HG03520 (cell line): ENCODE measurements at regions not wholly inside any gene's neighbourhood (a gene's known extent, or its start where the extent isn't known, plus 50 kb on each side); places are given as distances from the start of the nearest gene placed in this dataset.

Experiments
- ATAC-seq: cut with Tn5 transposase; IDR thresholded peaks from one replicate; pipeline ENCODE4 v1.9.1; 2021; ENCODE audit warnings: mild to moderate bottlenecking, moderate library complexity; ENCODE audit not compliant: unreplicated experiment

GRCh38 chr5:62001640-62002039, 304.4 kb upstream of the KIF2A start:
- no peak for ATAC-seq

- ATAC-seq, result no peak
Observed at GRCh38 chr5:62002436-62002835, 303.6 kb upstream of the KIF2A start.

- no peak for ATAC-seq
Observed at GRCh38 chr5:62005551-62005950, 300.5 kb upstream of the KIF2A start.

- ATAC-seq, result no peak
Observed at GRCh38 chr5:62007457-62007856, 298.5 kb upstream of the KIF2A start.

GRCh38 chr5:62011089-62011664, 294.8 kb upstream of the KIF2A start:
- no peak for ATAC-seq

- no peak for ATAC-seq
Observed at GRCh38 chr5:62017092-62017491, 288.9 kb upstream of the KIF2A start.

- no peak for ATAC-seq
Observed at GRCh38 chr5:62029303-62029702, 276.7 kb upstream of the KIF2A start.

- no peak for ATAC-seq
Observed at GRCh38 chr5:62030326-62030725, 275.7 kb upstream of the KIF2A start.

- ATAC-seq, result no peak
Observed at GRCh38 chr5:62038024-62038423, 268.0 kb upstream of the KIF2A start.

GRCh38 chr5:62041156-62041756, 264.8 kb upstream of the KIF2A start:
- ATAC-seq, result no peak

GRCh38 chr5:62042007-62042406, 264.0 kb upstream of the KIF2A start:
- no peak for ATAC-seq

GRCh38 chr5:62043289-62044280, 262.4 kb upstream of the KIF2A start:
- ATAC-seq, result no peak

GRCh38 chr5:62044989-62045388, 261.0 kb upstream of the KIF2A start:
- ATAC-seq, result no peak

- no peak for ATAC-seq
Observed at GRCh38 chr5:62046191-62046590, 259.8 kb upstream of the KIF2A start.

- no peak for ATAC-seq
Observed at GRCh38 chr5:62051747-62052146, 254.3 kb upstream of the KIF2A start.

GRCh38 chr5:62059960-62060359, 246.0 kb upstream of the KIF2A start:
- ATAC-seq, result no peak

- no peak for ATAC-seq
Observed at GRCh38 chr5:62065050-62065449, 241.0 kb upstream of the KIF2A start.

GRCh38 chr5:62066761-62067277, 239.2 kb upstream of the KIF2A start:
- no peak for ATAC-seq

- no peak for ATAC-seq
Observed at GRCh38 chr5:62068554-62068953, 237.5 kb upstream of the KIF2A start.

- ATAC-seq, result no peak
Observed at GRCh38 chr5:62077387-62077786, 228.6 kb upstream of the KIF2A start.

GRCh38 chr5:62077823-62078550, 228.0 kb upstream of the KIF2A start:
- no peak for ATAC-seq
